Body of pancreas (tissue), 4 donors: ENCODE measurements at regions not wholly inside any gene's neighbourhood (a gene's known extent, or its start where the extent isn't known, plus 50 kb on each side); places are given as distances from the start of the nearest gene placed in this dataset.

ENCODE experiments used
- CTCF ChIP-seq, 7 experiments: fragments of 450-650 bp in 4 of 7; fragments of 200-600 bp in 3 of 7; sonication (generic) in 3 of 7; IDR thresholded peaks; one replicate each; pipeline ENCODE4 v1.5.1; 2016 to 2019; ENCODE audit warnings: antibody characterized with exemption in 7 of 7
- POLR2A ChIP-seq, 3 donors: fragments of 450-650 bp; IDR thresholded peaks; one replicate each; pipeline ENCODE4 v1.6.1; 2016; ENCODE audit warnings: antibody characterized with exemption in 3 of 3, mild to moderate bottlenecking in 2 of 3

GRCh38 chr9:71279151-71279739, 157.8 kb upstream of the TRPM3 start:
- TF ChIP-seq CTCF (IDR thresholded peaks at IDR 0.05): no peak
- TF ChIP-seq POLR2A (IDR thresholded peaks at IDR 0.05): no peak
